ENCODE measurements at regions not wholly inside any gene's neighbourhood (a gene's known extent, or its start where the extent isn't known, plus 50 kb on each side); places are given as distances from the start of the nearest gene placed in this dataset.

GRCh38 chr4:24468071-24468470 is 116.3 kb downstream of the DHX15 start:
- Histone ChIP-seq H4K20me1 (ENCODE audit: low read length) (no peaks in the 10 kb centered on the region), H2AFZ (ENCODE audit: low read length) (no peak overlapping the region), H3K9ac (ENCODE audit: low read length) (no peak overlapping the region), H3F3A (ENCODE audit: low read length, unreplicated experiment) (no peaks in the 10 kb centered on the region), H3K4me1 (ENCODE audit: insufficient read depth, low read length) (peaks cover 7% of the 10 kb centered on the region; the same call in 1 of the 2 replicates), H3K4me3 (ENCODE audit: low read length) (no peak overlapping the region), H3K27ac (ENCODE audit: low read length) (no peak overlapping the region), H3K79me2 (ENCODE audit: low read length) (no peaks in the 10 kb centered on the region), H3K4me2 (ENCODE audit: low read length) (no peak overlapping the region), H3K9me3 (ENCODE audit: low read length) (no peaks in the 10 kb centered on the region), H3K27me3 (ENCODE audit: low read length) (peaks cover 25% of the 10 kb centered on the region), H3K36me3 (ENCODE audit: low read depth, low read length) (no peaks in the 10 kb centered on the region), H3K9me2 (replicated peaks; ENCODE audit: low read length) (no peaks in the 10 kb centered on the region)
- TF ChIP-seq EZH2 (IDR thresholded peaks at IDR 0.05; ENCODE audit: low read length, unreplicated experiment) (no peak), CTCF (conservative IDR thresholded peaks at IDR 0.05; ENCODE audit: low read depth, low read length) (no peak), EZH2phosphoT487 (IDR thresholded peaks at IDR 0.05; ENCODE audit: borderline replicate concordance, low read length) (no peak)
- ChIA-PET CTCF (no interaction called here), POLR2A (ENCODE audit: unreplicated experiment) (no interaction called here)
- no TSS peak for BruUV-seq (replicated peaks)
- intact Hi-C loops (cut with micrococcal nuclease) = no loop called here
- DNase-seq (no peak), ATAC-seq (no peak)

GRCh38 chr4:24464566-24464965 is 119.8 kb downstream of the DHX15 start:
- Histone ChIP-seq H3K9me3 (ENCODE audit: low read length) (no peaks in the 10 kb centered on the region), H3K27ac (ENCODE audit: low read length) (no peak overlapping the region), H4K20me1 (ENCODE audit: low read length) (no peaks in the 10 kb centered on the region), H3K27me3 (ENCODE audit: low read length) (peaks cover 12% of the 10 kb centered on the region), H3K4me2 (ENCODE audit: low read length) (no peak overlapping the region), H3F3A (ENCODE audit: low read length, unreplicated experiment) (no peaks in the 10 kb centered on the region), H2AFZ (ENCODE audit: low read length) (no peak overlapping the region), H3K4me3 (ENCODE audit: low read length) (no peak overlapping the region), H3K9me2 (replicated peaks; ENCODE audit: low read length) (no peaks in the 10 kb centered on the region), H3K79me2 (ENCODE audit: low read length) (no peaks in the 10 kb centered on the region), H3K9ac (ENCODE audit: low read length) (no peak overlapping the region), H3K36me3 (ENCODE audit: low read depth, low read length) (no peaks in the 10 kb centered on the region), H3K4me1 (ENCODE audit: insufficient read depth, low read length) (no peaks in the 10 kb centered on the region)
- intact Hi-C loops (cut with micrococcal nuclease) = no loop called here
- BruUV-seq (replicated peaks) = no TSS peak
- CTCF ChIA-PET = no interaction called here
- POLR2A ChIA-PET (ENCODE audit: unreplicated experiment) = no interaction called here
- no peak for TF ChIP-seq CTCF (conservative IDR thresholded peaks at IDR 0.05; ENCODE audit: low read depth, low read length)
- TF ChIP-seq EZH2phosphoT487 (IDR thresholded peaks at IDR 0.05; ENCODE audit: borderline replicate concordance, low read length) = no peak
- no peak for TF ChIP-seq EZH2 (IDR thresholded peaks at IDR 0.05; ENCODE audit: low read length, unreplicated experiment)
- ATAC-seq (no peak), DNase-seq (no peak)

GRCh38 chr4:24456431-24456830 is 127.9 kb downstream of the DHX15 start:
- ATAC-seq (no peak), DNase-seq (no peak)
- Histone ChIP-seq H3K4me3 (ENCODE audit: low read length) (no peak overlapping the region), H2AFZ (ENCODE audit: low read length) (no peak overlapping the region), H3K27ac (ENCODE audit: low read length) (no peak overlapping the region), H3K27me3 (ENCODE audit: low read length) (no peaks in the 10 kb centered on the region), H3K9me3 (ENCODE audit: low read length) (no peaks in the 10 kb centered on the region), H3K36me3 (ENCODE audit: low read depth, low read length) (no peaks in the 10 kb centered on the region), H3F3A (ENCODE audit: low read length, unreplicated experiment) (no peaks in the 10 kb centered on the region), H4K20me1 (ENCODE audit: low read length) (no peaks in the 10 kb centered on the region), H3K4me1 (ENCODE audit: insufficient read depth, low read length) (no peaks in the 10 kb centered on the region), H3K79me2 (ENCODE audit: low read length) (no peaks in the 10 kb centered on the region), H3K4me2 (ENCODE audit: low read length) (no peak overlapping the region), H3K9ac (ENCODE audit: low read length) (no peak overlapping the region), H3K9me2 (replicated peaks; ENCODE audit: low read length) (no peaks in the 10 kb centered on the region)
- CTCF ChIA-PET = no interaction called here
- POLR2A ChIA-PET (ENCODE audit: unreplicated experiment) = no interaction called here
- TF ChIP-seq EZH2phosphoT487 (IDR thresholded peaks at IDR 0.05; ENCODE audit: borderline replicate concordance, low read length) (no peak), EZH2 (IDR thresholded peaks at IDR 0.05; ENCODE audit: low read length, unreplicated experiment) (no peak), CTCF (conservative IDR thresholded peaks at IDR 0.05; ENCODE audit: low read depth, low read length) (no peak)
- intact Hi-C loops (cut with micrococcal nuclease) = no loop called here
- BruUV-seq (replicated peaks) = no TSS peak
